WTC11 (cell line): ENCODE measurements at regions not wholly inside any gene's neighbourhood (a gene's known extent, or its start where the extent isn't known, plus 50 kb on each side); places are given as distances from the start of the nearest gene placed in this dataset.

Experiments used
- ATAC-seq: fragments of 200-7000 bp; cut with Tn5 transposase; 2 replicates; pipeline ENCODE4 v1.10.0; 2021; ENCODE audit warnings: mild to moderate bottlenecking, moderate library complexity
- CTCF ChIA-PET: fragments of 300-600 bp; sonication (Branson Sonifier 250); formaldehyde crosslinking; loops from one replicate; lab custom pipeline; 2021; ENCODE audit warnings: antibody characterized with exemption; lab: Charles Lee
- POLR2A ChIA-PET: fragments of 350-600 bp; sonication (Branson Sonifier 250); formaldehyde crosslinking; loops from one replicate; lab custom pipeline; 2021; ENCODE audit warnings: antibody characterized with exemption; lab: Charles Lee
- DNase-seq: peaks from one replicate; pipeline ENCODE4 v3.0.0; 2021; ENCODE audit warnings: low spot score
- H3K27ac Mint-ChIP-seq: 2 replicates; pipeline ENCODE4 v1.8.0; 2021; ENCODE audit warnings: mixed read lengths
- H3K27me3 Mint-ChIP-seq: 2 replicates; pipeline ENCODE4 v1.8.0; 2021; ENCODE audit warnings: low read depth, mild to moderate bottlenecking, moderate library complexity, mixed read lengths
- H3K36me3 Mint-ChIP-seq: 2 replicates; pipeline ENCODE4 v1.8.0; 2021; ENCODE audit warnings: mixed read lengths
- H3K4me1 Mint-ChIP-seq: 2 replicates; pipeline ENCODE4 v1.8.0; 2022; ENCODE audit warnings: mixed read lengths
- H3K4me3 Mint-ChIP-seq: 2 replicates; pipeline ENCODE4 v1.8.0; 2021; ENCODE audit warnings: mild to moderate bottlenecking, moderate library complexity, mixed read lengths
- H3K9me3 Mint-ChIP-seq: 2 replicates; pipeline ENCODE4 v1.8.0; 2021; ENCODE audit warnings: mixed read lengths
- CREM ChIP-seq: sonication (generic); formaldehyde crosslinking; IDR thresholded peaks from 2 replicates; pipeline ENCODE4 v1.8.1; 2022; ENCODE audit warnings: mild to moderate bottlenecking, missing genetic modification reagents, moderate library complexity
- E2F4 ChIP-seq: sonication (generic); formaldehyde crosslinking; IDR thresholded peaks from 2 replicates; pipeline ENCODE4 v1.8.1; 2022; ENCODE audit warnings: low read depth, mild to moderate bottlenecking, moderate library complexity, missing genetic modification reagents, borderline replicate concordance
- E2F5 ChIP-seq: sonication (generic); formaldehyde crosslinking; IDR thresholded peaks from 2 replicates; pipeline ENCODE4 v1.8.1; 2022; ENCODE audit warnings: mild to moderate bottlenecking, moderate library complexity, missing genetic modification reagents
- ESRRA ChIP-seq: sonication (generic); formaldehyde crosslinking; IDR thresholded peaks from 2 replicates; pipeline ENCODE4 v1.8.1; 2022; ENCODE audit warnings: mild to moderate bottlenecking, missing genetic modification reagents, borderline replicate concordance
- NFATC4 ChIP-seq: fragments of 250-450 bp; sonication (Bioruptor Pico); IDR thresholded peaks from 2 replicates; pipeline ENCODE4 v1.9.0; 2021; ENCODE audit warnings: mild to moderate bottlenecking
- PRRX2 ChIP-seq: fragments of 250-450 bp; sonication (Bioruptor Pico); IDR thresholded peaks from 2 replicates; pipeline ENCODE4 v1.8.0; 2021; ENCODE audit warnings: mild to moderate bottlenecking
- TCF7 ChIP-seq: sonication (generic); formaldehyde crosslinking; IDR thresholded peaks from 2 replicates; pipeline ENCODE4 v1.8.0; 2022; ENCODE audit warnings: mild to moderate bottlenecking, low read depth, missing genetic modification reagents, moderate library complexity
- TEAD4 ChIP-seq: sonication (generic); formaldehyde crosslinking; IDR thresholded peaks from 2 replicates; pipeline ENCODE4 v1.8.0; 2022; ENCODE audit warnings: mild to moderate bottlenecking, missing genetic modification reagents
- ZNF532 ChIP-seq: fragments of 250-450 bp; sonication (Bioruptor Pico); IDR thresholded peaks from 2 replicates; pipeline ENCODE4 v1.9.0; 2021; ENCODE audit warnings: mild to moderate bottlenecking, borderline replicate concordance
- TF ChIP-seq, protein P1 (sequence below): sonication (generic); formaldehyde crosslinking; IDR thresholded peaks from 2 replicates; pipeline ENCODE4 v1.8.1; 2023; ENCODE audit warnings: mild to moderate bottlenecking, missing genetic modification reagents
- TF ChIP-seq, protein P2 (sequence below): sonication (generic); formaldehyde crosslinking; IDR thresholded peaks from 2 replicates; pipeline ENCODE4 v1.8.1; 2023; ENCODE audit warnings: mild to moderate bottlenecking, missing genetic modification reagents
- TF ChIP-seq, protein P3 (sequence below): fragments of 250-450 bp; sonication (Bioruptor Pico); IDR thresholded peaks from 2 replicates; pipeline ENCODE4 v1.9.0; 2021; ENCODE audit warnings: mild to moderate bottlenecking
- TF ChIP-seq, protein P4 (sequence below): sonication (generic); formaldehyde crosslinking; IDR thresholded peaks from 2 replicates; pipeline ENCODE4 v1.8.1; 2023; ENCODE audit warnings: mild to moderate bottlenecking, moderate library complexity, missing genetic modification reagents
- TF ChIP-seq, protein P5 (sequence below): sonication (generic); formaldehyde crosslinking; conservative IDR thresholded peaks from 2 replicates; pipeline ENCODE4 v1.8.1; 2023; ENCODE audit warnings: mild to moderate bottlenecking, low read depth, missing genetic modification reagents, moderate library complexity

DNA sequence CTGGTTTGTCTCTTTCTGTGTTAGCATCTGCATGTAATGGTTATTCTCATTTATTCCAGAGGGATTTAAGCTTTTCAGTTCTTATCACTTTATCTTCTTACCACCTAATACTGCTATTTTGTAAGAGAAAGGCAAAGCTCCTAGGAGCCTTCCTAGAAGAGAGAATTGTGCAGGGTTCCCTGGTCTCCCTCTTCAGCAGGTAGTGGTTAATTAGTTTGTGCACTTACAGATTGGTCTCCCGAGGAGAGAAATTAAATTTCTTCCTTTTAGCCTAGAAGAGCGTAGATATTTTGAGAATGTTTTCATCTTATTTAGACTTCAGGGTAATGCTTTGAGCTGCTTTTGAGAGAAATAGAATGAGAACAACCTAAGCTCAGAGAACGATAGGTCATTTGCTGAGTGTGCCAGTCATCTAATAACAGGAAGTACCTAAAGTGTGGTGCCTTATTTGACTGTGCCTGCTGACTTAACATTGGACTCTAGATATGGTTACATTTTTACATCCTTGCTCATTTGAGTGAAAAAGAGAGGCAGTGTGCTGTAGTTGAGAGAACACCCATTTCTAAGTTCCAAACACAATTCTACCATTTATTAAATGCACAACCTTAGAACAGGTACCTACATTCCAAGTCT is 651.4 kb downstream of the STK39 start (continued):
- TF ChIP-seq, protein P1, sequence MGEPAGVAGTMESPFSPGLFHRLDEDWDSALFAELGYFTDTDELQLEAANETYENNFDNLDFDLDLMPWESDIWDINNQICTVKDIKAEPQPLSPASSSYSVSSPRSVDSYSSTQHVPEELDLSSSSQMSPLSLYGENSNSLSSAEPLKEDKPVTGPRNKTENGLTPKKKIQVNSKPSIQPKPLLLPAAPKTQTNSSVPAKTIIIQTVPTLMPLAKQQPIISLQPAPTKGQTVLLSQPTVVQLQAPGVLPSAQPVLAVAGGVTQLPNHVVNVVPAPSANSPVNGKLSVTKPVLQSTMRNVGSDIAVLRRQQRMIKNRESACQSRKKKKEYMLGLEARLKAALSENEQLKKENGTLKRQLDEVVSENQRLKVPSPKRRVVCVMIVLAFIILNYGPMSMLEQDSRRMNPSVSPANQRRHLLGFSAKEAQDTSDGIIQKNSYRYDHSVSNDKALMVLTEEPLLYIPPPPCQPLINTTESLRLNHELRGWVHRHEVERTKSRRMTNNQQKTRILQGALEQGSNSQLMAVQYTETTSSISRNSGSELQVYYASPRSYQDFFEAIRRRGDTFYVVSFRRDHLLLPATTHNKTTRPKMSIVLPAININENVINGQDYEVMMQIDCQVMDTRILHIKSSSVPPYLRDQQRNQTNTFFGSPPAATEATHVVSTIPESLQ (CRISPR knock-in tag), result no peak

GRCh38 chr2:167595021-167595420 is 652.4 kb downstream of the STK39 start:
- Mint-ChIP-seq H3K27me3 (no peaks in the 10 kb centered on the region), H3K9me3 (peaks cover 9% of the 10 kb centered on the region), H3K36me3 (peaks cover 2% of the 10 kb centered on the region), H3K4me3 (no peak overlapping the region), H3K4me1 (no peaks in the 10 kb centered on the region; the same call in 1 of the 2 replicates), H3K27ac (no peak overlapping the region)
- DNase-seq (no peak), ATAC-seq (peak; percentile 67)
- ChIA-PET POLR2A (no interaction called here), CTCF (interaction anchor here (0.8 kb wide), 1 partner anchor 62 kb away, joined by 3 read pairs; no protein-coding TSS in a partner anchor)
- TF ChIP-seq, protein P2, sequence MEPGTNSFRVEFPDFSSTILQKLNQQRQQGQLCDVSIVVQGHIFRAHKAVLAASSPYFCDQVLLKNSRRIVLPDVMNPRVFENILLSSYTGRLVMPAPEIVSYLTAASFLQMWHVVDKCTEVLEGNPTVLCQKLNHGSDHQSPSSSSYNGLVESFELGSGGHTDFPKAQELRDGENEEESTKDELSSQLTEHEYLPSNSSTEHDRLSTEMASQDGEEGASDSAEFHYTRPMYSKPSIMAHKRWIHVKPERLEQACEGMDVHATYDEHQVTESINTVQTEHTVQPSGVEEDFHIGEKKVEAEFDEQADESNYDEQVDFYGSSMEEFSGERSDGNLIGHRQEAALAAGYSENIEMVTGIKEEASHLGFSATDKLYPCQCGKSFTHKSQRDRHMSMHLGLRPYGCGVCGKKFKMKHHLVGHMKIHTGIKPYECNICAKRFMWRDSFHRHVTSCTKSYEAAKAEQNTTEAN, result no peak
- no peak for TF ChIP-seq CREM
- TF ChIP-seq, protein P3, sequence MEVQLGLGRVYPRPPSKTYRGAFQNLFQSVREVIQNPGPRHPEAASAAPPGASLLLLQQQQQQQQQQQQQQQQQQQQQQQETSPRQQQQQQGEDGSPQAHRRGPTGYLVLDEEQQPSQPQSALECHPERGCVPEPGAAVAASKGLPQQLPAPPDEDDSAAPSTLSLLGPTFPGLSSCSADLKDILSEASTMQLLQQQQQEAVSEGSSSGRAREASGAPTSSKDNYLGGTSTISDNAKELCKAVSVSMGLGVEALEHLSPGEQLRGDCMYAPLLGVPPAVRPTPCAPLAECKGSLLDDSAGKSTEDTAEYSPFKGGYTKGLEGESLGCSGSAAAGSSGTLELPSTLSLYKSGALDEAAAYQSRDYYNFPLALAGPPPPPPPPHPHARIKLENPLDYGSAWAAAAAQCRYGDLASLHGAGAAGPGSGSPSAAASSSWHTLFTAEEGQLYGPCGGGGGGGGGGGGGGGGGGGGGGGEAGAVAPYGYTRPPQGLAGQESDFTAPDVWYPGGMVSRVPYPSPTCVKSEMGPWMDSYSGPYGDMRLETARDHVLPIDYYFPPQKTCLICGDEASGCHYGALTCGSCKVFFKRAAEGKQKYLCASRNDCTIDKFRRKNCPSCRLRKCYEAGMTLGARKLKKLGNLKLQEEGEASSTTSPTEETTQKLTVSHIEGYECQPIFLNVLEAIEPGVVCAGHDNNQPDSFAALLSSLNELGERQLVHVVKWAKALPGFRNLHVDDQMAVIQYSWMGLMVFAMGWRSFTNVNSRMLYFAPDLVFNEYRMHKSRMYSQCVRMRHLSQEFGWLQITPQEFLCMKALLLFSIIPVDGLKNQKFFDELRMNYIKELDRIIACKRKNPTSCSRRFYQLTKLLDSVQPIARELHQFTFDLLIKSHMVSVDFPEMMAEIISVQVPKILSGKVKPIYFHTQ (CRISPR knock-in tag), result no peak
- no peak for TF ChIP-seq E2F4 (CRISPR knock-in tag)
- TF ChIP-seq E2F5 (CRISPR knock-in tag), result no peak
- TF ChIP-seq TCF7 (CRISPR knock-in tag), result no peak
- no peak for TF ChIP-seq NFATC4
- TF ChIP-seq, protein P4, sequence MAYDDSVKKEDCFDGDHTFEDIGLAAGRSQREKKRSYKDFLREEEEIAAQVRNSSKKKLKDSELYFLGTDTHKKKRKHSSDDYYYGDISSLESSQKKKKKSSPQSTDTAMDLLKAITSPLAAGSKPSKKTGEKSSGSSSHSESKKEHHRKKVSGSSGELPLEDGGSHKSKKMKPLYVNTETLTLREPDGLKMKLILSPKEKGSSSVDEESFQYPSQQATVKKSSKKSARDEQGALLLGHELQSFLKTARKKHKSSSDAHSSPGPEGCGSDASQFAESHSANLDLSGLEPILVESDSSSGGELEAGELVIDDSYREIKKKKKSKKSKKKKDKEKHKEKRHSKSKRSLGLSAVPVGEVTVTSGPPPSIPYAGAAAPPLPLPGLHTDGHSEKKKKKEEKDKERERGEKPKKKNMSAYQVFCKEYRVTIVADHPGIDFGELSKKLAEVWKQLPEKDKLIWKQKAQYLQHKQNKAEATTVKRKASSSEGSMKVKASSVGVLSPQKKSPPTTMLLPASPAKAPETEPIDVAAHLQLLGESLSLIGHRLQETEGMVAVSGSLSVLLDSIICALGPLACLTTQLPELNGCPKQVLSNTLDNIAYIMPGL (CRISPR knock-in tag), result no peak
- no peak for TF ChIP-seq PRRX2 (CRISPR knock-in tag)
- TF ChIP-seq, protein P5, sequence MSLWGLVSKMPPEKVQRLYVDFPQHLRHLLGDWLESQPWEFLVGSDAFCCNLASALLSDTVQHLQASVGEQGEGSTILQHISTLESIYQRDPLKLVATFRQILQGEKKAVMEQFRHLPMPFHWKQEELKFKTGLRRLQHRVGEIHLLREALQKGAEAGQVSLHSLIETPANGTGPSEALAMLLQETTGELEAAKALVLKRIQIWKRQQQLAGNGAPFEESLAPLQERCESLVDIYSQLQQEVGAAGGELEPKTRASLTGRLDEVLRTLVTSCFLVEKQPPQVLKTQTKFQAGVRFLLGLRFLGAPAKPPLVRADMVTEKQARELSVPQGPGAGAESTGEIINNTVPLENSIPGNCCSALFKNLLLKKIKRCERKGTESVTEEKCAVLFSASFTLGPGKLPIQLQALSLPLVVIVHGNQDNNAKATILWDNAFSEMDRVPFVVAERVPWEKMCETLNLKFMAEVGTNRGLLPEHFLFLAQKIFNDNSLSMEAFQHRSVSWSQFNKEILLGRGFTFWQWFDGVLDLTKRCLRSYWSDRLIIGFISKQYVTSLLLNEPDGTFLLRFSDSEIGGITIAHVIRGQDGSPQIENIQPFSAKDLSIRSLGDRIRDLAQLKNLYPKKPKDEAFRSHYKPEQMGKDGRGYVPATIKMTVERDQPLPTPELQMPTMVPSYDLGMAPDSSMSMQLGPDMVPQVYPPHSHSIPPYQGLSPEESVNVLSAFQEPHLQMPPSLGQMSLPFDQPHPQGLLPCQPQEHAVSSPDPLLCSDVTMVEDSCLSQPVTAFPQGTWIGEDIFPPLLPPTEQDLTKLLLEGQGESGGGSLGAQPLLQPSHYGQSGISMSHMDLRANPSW (CRISPR knock-in tag), result no peak
- TF ChIP-seq ESRRA (CRISPR knock-in tag), result no peak
- no peak for TF ChIP-seq TEAD4 (CRISPR knock-in tag)
- TF ChIP-seq ZNF532 (CRISPR knock-in tag), result no peak
